GM18870 (cell line): ENCODE measurements at regions not wholly inside any gene's neighbourhood (a gene's known extent, or its start where the extent isn't known, plus 50 kb on each side); places are given as distances from the start of the nearest gene placed in this dataset.

ENCODE experiments used
- ATAC-seq: cut with Tn5 transposase; IDR thresholded peaks from one replicate; pipeline ENCODE4 v1.9.1; 2021; ENCODE audit warnings: moderate library complexity; ENCODE audit not compliant: unreplicated experiment

- ATAC-seq: no peak
Measured at GRCh38 chr16:64147941-64148340, 973.9 kb downstream of the CDH11 start.

GRCh38 chr16:64144617-64145016 lies 977.2 kb downstream of the CDH11 start:
- ATAC-seq: no peak

GRCh38 chr16:64138621-64139020 lies 983.2 kb downstream of the CDH11 start:
- ATAC-seq: no peak

GRCh38 chr16:64138006-64138405 lies 983.9 kb downstream of the CDH11 start:
- no peak for ATAC-seq

GRCh38 chr16:64136743-64137142 lies 985.1 kb downstream of the CDH11 start:
- no peak for ATAC-seq

GRCh38 chr16:64136314-64136713 lies 985.5 kb downstream of the CDH11 start:
- ATAC-seq: no peak

GRCh38 chr16:64133366-64133765 lies 988.5 kb downstream of the CDH11 start:
- no peak for ATAC-seq

GRCh38 chr16:64132759-64133361 lies 989.0 kb downstream of the CDH11 start:
- no peak for ATAC-seq

GRCh38 chr16:64132190-64132589 lies 989.7 kb downstream of the CDH11 start:
- ATAC-seq: no peak

- ATAC-seq: no peak
Measured at GRCh38 chr16:64131423-64131822, 990.4 kb downstream of the CDH11 start.

- ATAC-seq: no peak
Measured at GRCh38 chr16:64130140-64130539, 991.7 kb downstream of the CDH11 start.

GRCh38 chr16:64122177-64122576 lies 999.7 kb downstream of the CDH11 start:
- no peak for ATAC-seq

- no peak for ATAC-seq
Measured at GRCh38 chr16:64121473-64121872, 1000.4 kb downstream of the CDH11 start.

- no peak for ATAC-seq
Measured at GRCh38 chr16:64116151-64116550, 1005.7 kb downstream of the CDH11 start.

GRCh38 chr16:64109241-64109640 lies 1012.6 kb downstream of the CDH11 start:
- ATAC-seq: no peak

GRCh38 chr16:64102654-64103053 lies 1019.2 kb downstream of the CDH11 start:
- ATAC-seq: no peak

- ATAC-seq: no peak
Measured at GRCh38 chr16:64098451-64098850, 1023.4 kb downstream of the CDH11 start.

- ATAC-seq: no peak
Measured at GRCh38 chr16:64096689-64097088, 1025.2 kb downstream of the CDH11 start.

GRCh38 chr16:64094992-64095634 lies 1026.8 kb downstream of the CDH11 start:
- ATAC-seq: no peak

- ATAC-seq: no peak
Measured at GRCh38 chr16:64094181-64094965, 1027.5 kb downstream of the CDH11 start.

- no peak for ATAC-seq
Measured at GRCh38 chr16:64092271-64092670, 1029.6 kb downstream of the CDH11 start.

- ATAC-seq: no peak
Measured at GRCh38 chr16:64090327-64090726, 1031.5 kb downstream of the CDH11 start.
